ENCODE measurements at regions not wholly inside any gene's neighbourhood (a gene's known extent, or its start where the extent isn't known, plus 50 kb on each side); places are given as distances from the start of the nearest gene placed in this dataset.
"Not testable (repeated sequence)": the region's sequence is repeated elsewhere in the genome, so short reads cannot be mapped to it uniquely, and the experiment has no call there.

DNA sequence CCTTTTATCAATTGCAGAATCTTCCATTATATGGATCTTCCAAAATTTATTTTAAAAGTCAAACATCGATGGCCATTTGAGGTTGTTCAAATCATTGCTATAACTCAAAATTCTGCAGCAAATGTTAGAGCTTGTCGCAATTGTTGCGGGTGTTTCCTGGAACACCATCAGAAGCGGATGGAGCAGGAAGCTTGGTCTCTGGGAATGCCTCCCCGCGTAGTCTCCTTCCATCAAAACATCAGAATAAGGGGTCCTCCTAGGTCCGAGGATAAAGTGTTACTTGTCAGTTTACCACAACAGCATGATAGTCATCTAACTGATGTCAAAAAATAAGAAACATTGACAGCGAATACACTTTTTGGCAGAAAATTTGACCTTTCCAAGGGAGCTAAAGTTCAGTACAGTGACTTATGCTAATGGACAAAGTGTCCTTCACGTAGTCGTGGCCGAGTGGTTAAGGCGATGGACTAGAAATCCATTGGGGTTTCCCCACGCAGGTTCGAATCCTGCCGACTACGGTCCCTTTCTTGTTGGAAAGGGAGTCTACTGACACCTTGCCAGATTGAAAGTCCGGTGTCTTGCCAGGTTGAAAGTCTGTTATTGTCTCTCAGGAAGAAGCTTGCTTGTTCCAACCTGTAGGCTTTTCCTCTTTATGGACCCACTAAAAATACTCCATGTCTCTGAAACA is 59.0 kb upstream of the ZNF184 start:
- Mint-ChIP-seq H3K9me3 (ENCODE audit: low read depth) (peaks cover 5% of the 10 kb centered on the region), H3K36me3 (ENCODE audit: insufficient read depth) (no peaks in the 10 kb centered on the region), H3K27ac (no peak overlapping the region), H3K27me3 (peaks cover 24% of the 10 kb centered on the region), H3K4me3 (ENCODE audit: low read depth) (no peak overlapping the region), H3K4me1 (ENCODE audit: low read depth) (no peaks in the 10 kb centered on the region)
- no peak for DNase-seq (ENCODE audit: low spot score, unreplicated experiment)
- TF ChIP-seq, protein P1, sequence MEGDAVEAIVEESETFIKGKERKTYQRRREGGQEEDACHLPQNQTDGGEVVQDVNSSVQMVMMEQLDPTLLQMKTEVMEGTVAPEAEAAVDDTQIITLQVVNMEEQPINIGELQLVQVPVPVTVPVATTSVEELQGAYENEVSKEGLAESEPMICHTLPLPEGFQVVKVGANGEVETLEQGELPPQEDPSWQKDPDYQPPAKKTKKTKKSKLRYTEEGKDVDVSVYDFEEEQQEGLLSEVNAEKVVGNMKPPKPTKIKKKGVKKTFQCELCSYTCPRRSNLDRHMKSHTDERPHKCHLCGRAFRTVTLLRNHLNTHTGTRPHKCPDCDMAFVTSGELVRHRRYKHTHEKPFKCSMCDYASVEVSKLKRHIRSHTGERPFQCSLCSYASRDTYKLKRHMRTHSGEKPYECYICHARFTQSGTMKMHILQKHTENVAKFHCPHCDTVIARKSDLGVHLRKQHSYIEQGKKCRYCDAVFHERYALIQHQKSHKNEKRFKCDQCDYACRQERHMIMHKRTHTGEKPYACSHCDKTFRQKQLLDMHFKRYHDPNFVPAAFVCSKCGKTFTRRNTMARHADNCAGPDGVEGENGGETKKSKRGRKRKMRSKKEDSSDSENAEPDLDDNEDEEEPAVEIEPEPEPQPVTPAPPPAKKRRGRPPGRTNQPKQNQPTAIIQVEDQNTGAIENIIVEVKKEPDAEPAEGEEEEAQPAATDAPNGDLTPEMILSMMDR (IDR thresholded peaks at IDR 0.05; ENCODE audit: unreplicated experiment): no peak

DNA sequence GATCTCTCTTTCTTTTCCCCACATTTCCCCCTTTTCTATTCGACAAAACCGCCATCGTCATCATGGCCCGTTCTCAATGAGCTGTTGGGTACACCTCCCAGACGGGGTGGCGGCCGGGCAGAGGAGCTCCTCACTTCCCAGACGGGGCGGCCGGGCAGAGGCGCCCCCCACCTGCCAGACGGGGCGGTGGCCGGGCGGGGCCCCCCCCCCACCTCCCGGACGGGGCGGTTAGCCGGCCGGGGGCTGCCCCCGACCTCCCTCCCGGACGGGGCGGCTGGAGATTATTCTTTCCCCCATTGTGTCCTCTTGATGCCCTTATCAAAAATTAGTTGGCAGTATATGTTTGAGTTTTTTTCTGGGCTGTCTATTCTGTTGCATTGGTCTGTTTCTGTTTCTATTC is 56.9 kb upstream of the ZNF184 start:
- not testable (repeated sequence) for H3K27ac Mint-ChIP-seq; H3K9me3 Mint-ChIP-seq (ENCODE audit: low read depth); DNase-seq (ENCODE audit: low spot score, unreplicated experiment); H3K4me3 Mint-ChIP-seq (ENCODE audit: low read depth); H3K4me1 Mint-ChIP-seq (ENCODE audit: low read depth); H3K36me3 Mint-ChIP-seq (ENCODE audit: insufficient read depth)
- H3K27me3 Mint-ChIP-seq: peaks cover 20% of the 10 kb centered on the region

DNA sequence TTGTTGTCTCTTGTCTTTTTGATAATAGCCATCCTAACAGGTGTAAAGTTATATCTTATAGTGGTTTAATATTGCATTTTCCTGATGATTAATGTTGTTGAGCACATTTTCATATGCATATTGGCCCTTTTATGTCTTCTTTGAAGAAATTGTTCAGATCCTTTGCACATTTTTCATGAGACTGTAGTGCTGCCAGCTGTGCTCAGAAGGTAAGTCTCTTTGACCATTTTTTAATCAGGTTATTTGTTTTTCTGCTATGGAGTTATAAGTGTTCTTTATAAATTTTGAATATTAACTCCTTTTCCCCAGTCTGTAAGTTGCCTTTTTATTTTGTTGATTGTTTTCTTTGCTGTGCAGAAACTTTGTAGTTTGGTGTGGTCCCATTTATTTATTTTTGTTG is 55.8 kb upstream of the ZNF184 start:
- TF ChIP-seq, protein P1 (IDR thresholded peaks at IDR 0.05; ENCODE audit: unreplicated experiment): no peak
- peaks cover 5% of the 10 kb centered on the region for H3K9me3 Mint-ChIP-seq (ENCODE audit: low read depth)
- H3K4me3 Mint-ChIP-seq (ENCODE audit: low read depth): no peak overlapping the region
- no peak for DNase-seq (ENCODE audit: low spot score, unreplicated experiment)
- no peak overlapping the region for H3K27ac Mint-ChIP-seq
- H3K27me3 Mint-ChIP-seq: peaks cover 17% of the 10 kb centered on the region
- H3K36me3 Mint-ChIP-seq (ENCODE audit: insufficient read depth): no peaks in the 10 kb centered on the region
- no peaks in the 10 kb centered on the region for H3K4me1 Mint-ChIP-seq (ENCODE audit: low read depth)

Data from progenitor cell of endocrine pancreas (in vitro differentiated cells).